Lung (tissue), 11 donors: ENCODE measurements at regions not wholly inside any gene's neighbourhood (a gene's known extent, or its start where the extent isn't known, plus 50 kb on each side); places are given as distances from the start of the nearest gene placed in this dataset.

ENCODE experiments used
- ATAC-seq: fragments of 200-7000 bp; cut with Tn5 transposase; one replicate; pipeline ENCODE4 v1.9.1; 2020; ENCODE audit warnings: moderate number of reproducible peaks; ENCODE audit not compliant: insufficient read depth, low FRiP score
- DNase-seq, 3 donors: peaks; one replicate each; pipeline ENCODE4 v3.0.0-alpha.2; 2013 to 2017
- H3K27ac ChIP-seq, 2 donors: one replicate each; pipeline ENCODE4 v1.5.1; 2013; ENCODE audit warnings: mild to moderate bottlenecking in 2 of 2, moderate library complexity in 2 of 2, control low read depth in 1 of 2, inconsistent platforms in 1 of 2, low read depth in 1 of 2, low read length in 1 of 2
- H3K27me3 ChIP-seq, 3 donors: one replicate each; pipeline ENCODE4 v1.5.1; 2013; ENCODE audit warnings: low read length in 2 of 3; ENCODE audit not compliant: control insufficient read depth in 3 of 3, insufficient read depth in 3 of 3
- H3K36me3 ChIP-seq, 4 donors: one replicate each; pipeline ENCODE4 v1.5.1; 2013; ENCODE audit warnings: low read length in 4 of 4, mild to moderate bottlenecking in 1 of 4, moderate library complexity in 1 of 4; ENCODE audit not compliant: control insufficient read depth in 4 of 4, insufficient read depth in 4 of 4
- H3K4me1 ChIP-seq, 5 donors: one replicate each; pipeline ENCODE4 v1.5.1; 2013; ENCODE audit warnings: low read length in 5 of 5, mild to moderate bottlenecking in 2 of 5, moderate library complexity in 1 of 5; ENCODE audit not compliant: control insufficient read depth in 5 of 5, insufficient read depth in 5 of 5
- H3K4me3 ChIP-seq: one replicate; pipeline ENCODE4 v1.5.1; 2013; ENCODE audit warnings: mild to moderate bottlenecking, control low read depth, moderate library complexity
- H3K9ac ChIP-seq, 2 donors: one replicate each; pipeline ENCODE4 v1.5.1; 2013; ENCODE audit warnings: low read length in 2 of 2, control low read depth in 1 of 2; ENCODE audit not compliant: insufficient read depth in 1 of 2
- H3K9me3 ChIP-seq, 4 donors: one replicate each; pipeline ENCODE4 v1.5.1; 2013; ENCODE audit warnings: low read length in 3 of 4, mild to moderate bottlenecking in 1 of 4, moderate library complexity in 1 of 4; ENCODE audit not compliant: control insufficient read depth in 4 of 4, insufficient read depth in 3 of 4
- WGBS, 2 donors: extraction: QIAGEN DNeasy Blood & Tissue Kit; methylation state at CpG; one replicate each; pipeline ENCODE4 v1.1.7; 2013; 5-methylcytosine and 5-hydroxymethylcytosine counted together
- TF ChIP-seq, protein P1 (sequence below): IDR thresholded peaks from 2 replicates; pipeline ENCODE4 v1.5.1; 2012; ENCODE audit warnings: mild to moderate bottlenecking; ENCODE audit errors: control extremely low read depth, extremely low read depth
- donor health status: control.
- donor health status: control.
- donor health status: Bipolar disorder and iron deficiency.
- donor health status: healthy.
- donor health status: DM: yes; HTN: yes; CAD: no.

DNA sequence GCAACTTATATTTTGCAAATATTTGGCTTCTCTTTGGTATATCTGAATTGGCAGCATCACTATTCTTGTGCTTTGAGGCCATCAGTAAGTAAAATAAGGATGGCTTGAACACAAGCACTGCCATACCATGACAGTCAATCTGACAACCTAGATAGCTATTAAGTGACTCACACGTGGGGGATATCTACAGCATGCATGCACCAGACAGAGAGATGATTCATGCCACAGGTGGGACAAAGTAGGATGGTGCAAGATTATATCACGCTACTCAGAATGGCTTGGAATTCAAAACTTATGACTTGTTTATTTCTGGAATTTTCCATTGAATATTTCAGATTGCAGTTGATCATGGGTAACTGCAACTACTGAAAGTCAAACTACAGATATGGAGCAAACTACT lies 675.6 kb upstream of the MDGA2 start:
- Histone ChIP-seq H3K9ac (no peak overlapping the region), H3K4me1 (no peaks in the 10 kb centered on the region), H3K4me3 (no peak overlapping the region), H3K27me3 (no peaks in the 10 kb centered on the region), H3K36me3 (no peaks in the 10 kb centered on the region), H3K27ac (no peak overlapping the region), H3K9me3 (no peaks in the 10 kb centered on the region)
- WGBS, 2 donors: 66 to 75% methylated on average over 2 of the region's 2 CpGs
- no peak for DNase-seq
- TF ChIP-seq, protein P1, sequence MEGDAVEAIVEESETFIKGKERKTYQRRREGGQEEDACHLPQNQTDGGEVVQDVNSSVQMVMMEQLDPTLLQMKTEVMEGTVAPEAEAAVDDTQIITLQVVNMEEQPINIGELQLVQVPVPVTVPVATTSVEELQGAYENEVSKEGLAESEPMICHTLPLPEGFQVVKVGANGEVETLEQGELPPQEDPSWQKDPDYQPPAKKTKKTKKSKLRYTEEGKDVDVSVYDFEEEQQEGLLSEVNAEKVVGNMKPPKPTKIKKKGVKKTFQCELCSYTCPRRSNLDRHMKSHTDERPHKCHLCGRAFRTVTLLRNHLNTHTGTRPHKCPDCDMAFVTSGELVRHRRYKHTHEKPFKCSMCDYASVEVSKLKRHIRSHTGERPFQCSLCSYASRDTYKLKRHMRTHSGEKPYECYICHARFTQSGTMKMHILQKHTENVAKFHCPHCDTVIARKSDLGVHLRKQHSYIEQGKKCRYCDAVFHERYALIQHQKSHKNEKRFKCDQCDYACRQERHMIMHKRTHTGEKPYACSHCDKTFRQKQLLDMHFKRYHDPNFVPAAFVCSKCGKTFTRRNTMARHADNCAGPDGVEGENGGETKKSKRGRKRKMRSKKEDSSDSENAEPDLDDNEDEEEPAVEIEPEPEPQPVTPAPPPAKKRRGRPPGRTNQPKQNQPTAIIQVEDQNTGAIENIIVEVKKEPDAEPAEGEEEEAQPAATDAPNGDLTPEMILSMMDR: no peak
- ATAC-seq: no peak

DNA sequence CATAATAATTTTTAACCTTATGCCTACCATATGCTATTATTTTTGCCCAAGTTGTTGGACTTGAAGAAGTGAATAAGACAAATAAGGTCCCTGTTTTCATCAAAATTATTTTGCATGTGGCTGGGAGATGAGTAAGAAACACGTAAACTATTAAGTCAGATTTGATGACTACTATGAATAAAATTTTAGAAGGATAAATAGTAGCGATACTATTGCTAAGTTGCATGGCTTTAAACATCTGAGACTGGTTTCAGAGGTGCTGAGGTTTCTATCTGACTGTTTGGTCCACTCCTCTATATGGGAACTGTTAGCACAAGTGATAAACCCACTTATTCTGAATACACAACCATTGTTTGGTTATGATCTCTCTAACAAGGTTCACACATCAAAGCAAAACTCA lies 674.3 kb upstream of the MDGA2 start:
- no peaks in the 10 kb centered on the region for H3K9me3 ChIP-seq
- H3K9ac ChIP-seq: no peak overlapping the region
- H3K27me3 ChIP-seq: no peaks in the 10 kb centered on the region
- H3K4me1 ChIP-seq: no peaks in the 10 kb centered on the region
- WGBS, 2 donors: 76 to 83% methylated on average over 2 of the region's 2 CpGs
- TF ChIP-seq, protein P1: no peak
- no peaks in the 10 kb centered on the region for H3K36me3 ChIP-seq
- peak in 2 of 3 donors; percentile 1 to 18 for DNase-seq
- ATAC-seq: no peak
- no peak overlapping the region for H3K4me3 ChIP-seq
- no peak overlapping the region for H3K27ac ChIP-seq

DNA sequence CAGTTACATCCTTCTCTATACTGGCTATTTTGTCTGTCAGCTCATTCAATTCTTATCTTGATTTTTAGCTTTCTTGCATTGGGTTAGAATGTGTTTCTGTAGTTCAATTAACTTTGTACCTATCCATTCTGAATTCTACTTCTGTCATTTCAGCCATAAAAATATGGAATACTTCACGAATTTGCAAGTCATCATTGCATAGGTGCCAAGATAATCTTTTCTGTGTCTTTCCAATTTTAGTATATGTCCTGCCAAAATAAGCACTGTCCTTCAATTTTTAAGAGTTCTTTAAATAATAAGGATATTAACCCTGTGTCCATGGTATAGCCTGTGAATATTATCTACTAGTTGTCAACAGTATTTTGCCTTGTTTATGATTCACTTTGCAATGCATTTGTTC lies 665.7 kb upstream of the MDGA2 start:
- no peak for ATAC-seq
- TF ChIP-seq, protein P1: no peak
- H3K27me3 ChIP-seq: no peaks in the 10 kb centered on the region
- H3K9ac ChIP-seq: no peak overlapping the region
- DNase-seq: no peak
- 43 to 64% methylated on average over 1 of the region's 1 CpG for WGBS, 2 donors
- no peak overlapping the region for H3K27ac ChIP-seq
- H3K9me3 ChIP-seq: peaks cover 0 to 3% (median 0%) of the 10 kb centered on the region in 4 donors
- H3K36me3 ChIP-seq: no peaks in the 10 kb centered on the region
- H3K4me3 ChIP-seq: no peak overlapping the region
- no peaks in the 10 kb centered on the region for H3K4me1 ChIP-seq

DNA sequence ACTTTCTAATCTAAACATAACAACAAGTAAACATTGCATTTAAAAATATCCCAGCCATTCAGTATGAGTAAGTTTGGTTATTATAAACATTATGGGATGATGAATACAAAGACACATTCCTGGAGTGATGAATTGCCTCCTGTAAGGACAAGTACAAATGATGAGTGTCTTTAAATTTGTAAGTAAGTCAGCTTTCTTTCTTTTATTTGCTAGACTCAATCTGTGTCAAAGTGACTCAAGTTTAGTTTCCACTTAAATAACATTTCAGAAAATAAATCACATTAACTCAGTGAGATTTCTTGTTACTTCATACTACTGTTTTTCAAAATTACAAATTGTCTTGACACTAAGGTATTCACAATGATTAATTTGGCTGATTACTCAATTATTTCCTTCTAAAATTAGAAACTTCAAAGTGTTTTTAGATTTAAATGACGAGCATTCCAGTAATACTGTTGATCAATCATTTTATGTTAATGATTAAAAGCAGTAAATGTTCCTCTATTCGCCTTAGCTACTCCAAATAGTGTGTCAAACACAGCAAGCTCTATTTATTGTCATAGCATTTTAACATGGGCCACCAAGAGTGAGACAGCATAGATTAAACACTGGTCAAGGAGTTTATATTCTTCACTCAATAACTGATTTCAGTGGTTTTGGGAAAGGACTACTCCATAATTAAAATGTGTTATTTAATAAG lies 658.0 kb upstream of the MDGA2 start:
- Histone ChIP-seq H3K4me1 (no peaks in the 10 kb centered on the region), H3K36me3 (no peaks in the 10 kb centered on the region), H3K4me3 (no peak overlapping the region), H3K27me3 (no peaks in the 10 kb centered on the region), H3K27ac (no peak overlapping the region), H3K9ac (no peak overlapping the region), H3K9me3 (peaks cover 0 to 4% (median 0%) of the 10 kb centered on the region in 4 donors)
- 45 to 63% methylated on average over 2 of the region's 2 CpGs for WGBS, 2 donors
- DNase-seq: no peak
- ATAC-seq: no peak
- TF ChIP-seq, protein P1: no peak
